Neural cell (in vitro differentiated cells): ENCODE measurements at regions not wholly inside any gene's neighbourhood (a gene's known extent, or its start where the extent isn't known, plus 50 kb on each side); places are given as distances from the start of the nearest gene placed in this dataset.

ENCODE experiments used
- CTCF ChIP-seq: fragments of 450-650 bp; IDR thresholded peaks from 2 replicates; pipeline ENCODE4 v1.5.1; 2014; ENCODE audit warnings: antibody characterized with exemption, mild to moderate bottlenecking, moderate library complexity; ENCODE audit not compliant: poor library complexity, severe bottlenecking
- POLR2AphosphoS5 ChIP-seq: IDR thresholded peaks from 2 replicates; pipeline ENCODE4 v1.6.1; 2012
- REST ChIP-seq: IDR thresholded peaks from 2 replicates; pipeline ENCODE4 v1.6.1; 2012; ENCODE audit warnings: borderline replicate concordance

GRCh38 chr15:83364501-83364900 lies 80.0 kb upstream of the BNC1 start:
- TF ChIP-seq CTCF (no peak), REST (no peak), POLR2AphosphoS5 (no peak)
